ENCODE measurements at regions not wholly inside any gene's neighbourhood (a gene's known extent, or its start where the extent isn't known, plus 50 kb on each side); places are given as distances from the start of the nearest gene placed in this dataset.

- TF ChIP-seq AFF4 (CRISPR knock-in tag; IDR thresholded peaks at IDR 0.05; ENCODE audit: borderline replicate concordance) = no peak
Observed at GRCh38 chr2:120956486-120957156, 221.0 kb downstream of the GLI2 start (continued).

GRCh38 chr2:120957905-120958304, 222.2 kb downstream of the GLI2 start:
- POLR2A ChIA-PET = no interaction called here
- Mint-ChIP-seq H3K9me3 (no peaks in the 10 kb centered on the region), H3K27me3 (ENCODE audit: low read depth) (no peaks in the 10 kb centered on the region), H3K36me3 (no peaks in the 10 kb centered on the region; the same call in 1 of the 2 replicates), H3K27ac (no peak overlapping the region), H3K4me3 (no peak overlapping the region), H3K4me1 (no peaks in the 10 kb centered on the region)
- DNase-seq (ENCODE audit: low spot score) = no peak
- CTCF ChIA-PET = interaction anchor here (0.5 to 5.2 kb wide), 29 partner anchors 10 to 446 kb away, joined by 3 to 42 read pairs (median 4); no protein-coding TSS in a partner anchor
- no peak for TF ChIP-seq MXD4 (CRISPR knock-in tag; IDR thresholded peaks at IDR 0.05; ENCODE audit: borderline replicate concordance)
- no peak for TF ChIP-seq ZNF263 (CRISPR knock-in tag; IDR thresholded peaks at IDR 0.05; ENCODE audit: low read depth)
- no peak for ATAC-seq

GRCh38 chr2:120958623-120959366, 223.1 kb downstream of the GLI2 start:
- H3K27ac Mint-ChIP-seq = peak overlapping the region; percentile 39; the same call in 1 of the 2 replicates
- ATAC-seq (peak; percentile 86), DNase-seq (ENCODE audit: low spot score) (peak; percentile 88)
- TF ChIP-seq ZNF425 (CRISPR knock-in tag; conservative IDR thresholded peaks at IDR 0.05) (no peak), TP53 (CRISPR knock-in tag; IDR thresholded peaks at IDR 0.05) (no peak), TEAD1 (CRISPR knock-in tag; IDR thresholded peaks at IDR 0.05) (no peak), ZNF121 (CRISPR knock-in tag; IDR thresholded peaks at IDR 0.05) (no peak), MLX (CRISPR knock-in tag; IDR thresholded peaks at IDR 0.05) (no peak), ATF6 (CRISPR knock-in tag; IDR thresholded peaks at IDR 0.05) (no peak), NR1H2 (CRISPR knock-in tag; IDR thresholded peaks at IDR 0.05) (no peak), PRDM15 (CRISPR knock-in tag; IDR thresholded peaks at IDR 0.05) (peak; percentile 85), SMAD3 (CRISPR knock-in tag; IDR thresholded peaks at IDR 0.05; ENCODE audit: borderline replicate concordance) (no peak), E2F1 (CRISPR knock-in tag; IDR thresholded peaks at IDR 0.05) (no peak), CTCF (IDR thresholded peaks at IDR 0.05) (peak; percentile 62)

More at GRCh38 chr2:120958623-120959366, 223.1 kb downstream of the GLI2 start:
- CTCF ChIA-PET = interaction anchor here (0.6 to 5.2 kb wide), 40 partner anchors 10 to 447 kb away, joined by 3 to 42 read pairs (median 4); no protein-coding TSS in a partner anchor
- POLR2A ChIA-PET = interaction anchor here (1.2 kb wide), 1 partner anchor 116 kb away, joined by 3 read pairs; no protein-coding TSS in a partner anchor
- Mint-ChIP-seq H3K4me1 (0 out of 2 replicates have a peak, but pooled peaks cover 3% of the 10 kb centered on the region), H3K36me3 (no peaks in the 10 kb centered on the region), H3K27me3 (ENCODE audit: low read depth) (no peaks in the 10 kb centered on the region), H3K9me3 (no peaks in the 10 kb centered on the region), H3K4me3 (no peak overlapping the region)
